Epithelial cell of esophagus (primary cell): ENCODE measurements at regions not wholly inside any gene's neighbourhood (a gene's known extent, or its start where the extent isn't known, plus 50 kb on each side); places are given as distances from the start of the nearest gene placed in this dataset.

Experiments
- DNase-seq: peaks from one replicate; pipeline ENCODE4 v3.0.0; 2010; ENCODE audit warnings: low read depth
- H3K4me3 ChIP-seq: 2 replicates; pipeline ENCODE4 v1.5.1; 2011; ENCODE audit warnings: mild to moderate bottlenecking, low read length, control low read depth
- CTCF ChIP-seq: IDR thresholded peaks from 2 replicates; pipeline ENCODE4 v1.5.1; 2011; ENCODE audit warnings: low read depth, mild to moderate bottlenecking, low read length, control low read depth, inconsistent platforms; ENCODE audit not compliant: insufficient read depth; ENCODE audit errors: missing control alignments

- no peak overlapping the region for H3K4me3 ChIP-seq
- TF ChIP-seq CTCF, result no peak
- peak; percentile 61 for DNase-seq
These were observed 198.3 kb downstream of the ERCC6L2 start for GRCh38 chr9:96073531-96074480.

DNA sequence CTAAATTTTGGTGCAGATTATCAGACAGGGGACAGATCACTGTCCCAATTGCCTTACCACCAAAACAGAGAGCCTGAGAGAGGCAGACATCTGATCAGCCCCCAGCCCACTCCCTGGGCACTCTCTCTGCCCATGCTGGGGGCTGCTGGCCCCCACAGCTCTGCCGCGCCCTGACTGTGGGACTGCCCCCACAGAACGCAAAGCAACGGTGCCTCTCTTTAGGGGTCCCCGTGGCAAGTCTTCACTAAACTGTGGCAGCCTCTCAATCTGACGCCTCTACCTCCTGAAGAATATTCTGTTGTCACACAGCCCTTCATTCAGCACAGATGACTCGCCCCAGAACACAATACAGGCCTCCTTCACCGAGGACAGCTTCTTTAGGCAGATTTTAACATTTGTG, 197.4 kb downstream of the ERCC6L2 start:
- DNase-seq, result no peak
- no peak overlapping the region for H3K4me3 ChIP-seq
- no peak for TF ChIP-seq CTCF

GRCh38 chr9:96071815-96072124, 196.3 kb downstream of the ERCC6L2 start:
- no peak overlapping the region for H3K4me3 ChIP-seq
- no peak for TF ChIP-seq CTCF
- DNase-seq, result no peak

DNA sequence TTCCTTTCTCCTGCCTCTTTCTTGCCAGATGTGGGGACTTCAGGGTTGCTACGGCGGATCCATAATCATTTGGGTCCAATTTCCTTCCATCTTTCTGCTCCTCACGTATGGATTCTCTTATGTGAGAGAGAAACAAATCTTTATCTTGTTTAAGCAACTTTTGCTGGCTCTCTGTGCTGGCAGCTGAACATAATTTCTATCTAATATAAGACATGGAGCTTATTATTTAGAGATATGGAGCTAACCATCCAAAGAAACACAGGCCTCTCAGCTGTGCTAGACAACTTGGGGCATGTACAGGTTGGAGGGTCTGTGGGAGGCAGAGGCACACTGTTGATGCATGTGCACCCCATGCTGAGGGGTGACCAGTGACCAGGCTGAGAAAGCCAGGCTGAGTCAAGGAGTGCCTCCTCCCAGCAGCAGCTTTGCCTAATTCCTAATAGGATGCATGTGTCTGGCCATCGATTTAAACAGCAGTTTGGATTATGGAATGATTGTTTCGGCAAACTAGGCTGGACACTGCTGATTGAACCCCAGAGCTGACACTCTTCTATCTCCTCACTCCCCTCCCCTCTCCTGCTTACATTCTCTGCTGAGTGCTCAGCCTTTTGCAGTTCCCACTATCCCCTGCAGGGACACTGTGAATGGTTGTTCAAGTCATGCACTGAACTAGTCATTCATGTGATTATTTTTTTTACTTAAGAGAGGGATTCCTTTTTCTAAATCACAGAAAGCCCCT, 195.8 kb downstream of the ERCC6L2 start:
- peak; percentile 43 for DNase-seq
- TF ChIP-seq CTCF, result peak; percentile 64
- no peak overlapping the region for H3K4me3 ChIP-seq

DNA sequence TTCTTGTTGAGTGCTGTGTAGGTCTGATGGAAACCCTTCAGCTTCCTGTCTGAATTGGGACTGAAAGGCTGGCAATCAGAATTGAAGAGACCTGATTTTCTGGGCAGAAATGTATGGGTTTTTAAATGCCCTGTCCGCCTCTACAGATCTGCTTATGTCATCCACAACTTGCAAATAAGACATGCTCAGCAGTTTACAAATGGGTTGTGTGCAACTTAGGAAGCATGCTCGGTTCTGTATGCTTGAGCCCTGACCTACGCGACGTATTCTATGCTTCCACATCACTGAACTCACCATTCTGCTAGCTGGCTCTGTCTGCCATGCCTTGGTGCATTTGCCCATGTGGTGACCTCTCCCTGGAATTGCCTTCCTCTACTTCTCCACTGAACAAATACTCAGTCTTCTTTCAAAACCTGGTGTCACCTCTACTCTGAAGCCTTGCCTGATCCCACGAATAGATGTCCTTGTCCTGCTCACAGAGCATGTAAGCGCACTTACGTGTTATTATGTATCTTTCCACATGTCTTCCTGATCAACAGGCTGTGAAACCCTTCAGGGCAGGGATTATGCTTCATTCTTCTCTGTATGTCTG, 194.2 kb downstream of the ERCC6L2 start:
- DNase-seq, result no peak
- TF ChIP-seq CTCF, result no peak

DNA sequence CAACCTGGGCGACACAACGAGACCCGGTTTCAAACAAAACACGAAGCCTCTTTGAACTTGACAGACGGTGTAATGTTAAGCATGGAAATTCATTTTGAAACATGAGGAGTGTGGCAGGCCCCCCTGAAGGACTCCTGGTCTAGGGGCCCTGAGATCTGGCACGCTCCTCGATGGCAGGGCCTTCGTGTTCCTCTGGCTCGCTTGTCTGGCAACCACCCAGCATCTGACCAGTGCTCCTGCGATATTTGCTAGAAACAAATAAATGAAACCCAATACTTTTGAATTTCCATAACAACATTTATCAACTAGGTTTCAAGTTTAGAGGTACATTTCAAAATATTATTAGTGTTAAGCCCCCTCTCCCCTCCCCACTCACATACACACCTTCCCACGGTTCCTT, 193.0 kb downstream of the ERCC6L2 start:
- DNase-seq, result no peak
- TF ChIP-seq CTCF, result no peak
- no peak overlapping the region for H3K4me3 ChIP-seq

More for the DNA sequence above, 194.2 kb downstream of the ERCC6L2 start:
- H3K4me3 ChIP-seq, result no peak overlapping the region
